GM19239 (cell line): ENCODE measurements at regions not wholly inside any gene's neighbourhood (a gene's known extent, or its start where the extent isn't known, plus 50 kb on each side); places are given as distances from the start of the nearest gene placed in this dataset.
"Not testable (repeated sequence)": the region's sequence is repeated elsewhere in the genome, so short reads cannot be mapped to it uniquely, and the experiment has no call there.

ENCODE experiments used
- DNase-seq: peaks from one replicate; pipeline ENCODE4 v3.0.0; 2011; ENCODE audit warnings: low spot score; ENCODE audit not compliant: insufficient read length
- FAIRE-seq: peaks from 2 replicates; lab custom pipeline; 2011; peaks lifted over from hg19 to GRCh38; lab: Jason Lieb, UNC

GRCh38 chr20:48451401-48451800, 376.4 kb downstream of the PREX1 start:
- FAIRE-seq (no peak), DNase-seq (no peak)

GRCh38 chr20:48448666-48449600, 378.9 kb downstream of the PREX1 start:
- FAIRE-seq (no peak), DNase-seq (no peak)

DNA sequence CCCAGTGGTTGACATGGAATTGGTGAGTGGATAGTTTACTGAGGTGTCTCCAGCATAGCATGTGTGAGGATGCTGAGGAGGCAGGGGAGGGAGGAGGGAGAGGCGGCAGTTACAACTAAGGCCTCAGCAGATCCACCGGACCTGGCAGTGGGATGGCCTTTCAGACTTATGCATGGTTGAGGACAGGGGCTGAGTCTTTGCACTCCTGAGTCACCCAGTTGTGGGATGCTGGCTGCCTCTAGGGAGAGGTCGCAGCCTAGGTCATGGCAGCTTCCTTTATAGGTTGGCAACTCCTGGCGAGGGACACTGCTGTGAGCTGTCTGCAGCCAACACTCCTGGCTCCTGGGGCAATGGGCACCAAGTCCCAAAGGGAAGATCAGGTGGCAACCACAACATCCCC, 380.3 kb downstream of the PREX1 start:
- DNase-seq (no peak), FAIRE-seq (no peak)

GRCh38 chr20:48445827-48446226, 382.0 kb downstream of the PREX1 start:
- FAIRE-seq (no peak), DNase-seq (no peak)

DNA sequence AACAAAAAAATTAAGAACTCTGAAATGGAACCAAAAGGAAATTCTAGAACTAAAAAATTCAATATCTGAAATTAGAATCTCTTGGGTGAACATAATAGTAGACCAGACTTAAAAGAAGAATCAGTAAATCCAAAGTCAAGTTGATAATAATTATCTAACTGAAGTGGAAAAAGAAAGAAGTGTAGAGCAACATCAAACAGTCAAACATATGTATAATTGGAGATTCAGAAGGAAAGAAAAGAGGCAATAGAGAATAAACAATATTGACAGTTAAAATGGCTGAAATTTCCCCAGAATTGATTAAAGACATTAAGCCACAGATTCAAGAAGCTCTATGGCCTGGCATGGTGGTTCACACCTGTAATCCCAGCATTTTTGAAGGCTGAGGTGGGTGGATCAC, 383.6 kb downstream of the PREX1 start:
- no peak for FAIRE-seq
- DNase-seq: no peak

DNA sequence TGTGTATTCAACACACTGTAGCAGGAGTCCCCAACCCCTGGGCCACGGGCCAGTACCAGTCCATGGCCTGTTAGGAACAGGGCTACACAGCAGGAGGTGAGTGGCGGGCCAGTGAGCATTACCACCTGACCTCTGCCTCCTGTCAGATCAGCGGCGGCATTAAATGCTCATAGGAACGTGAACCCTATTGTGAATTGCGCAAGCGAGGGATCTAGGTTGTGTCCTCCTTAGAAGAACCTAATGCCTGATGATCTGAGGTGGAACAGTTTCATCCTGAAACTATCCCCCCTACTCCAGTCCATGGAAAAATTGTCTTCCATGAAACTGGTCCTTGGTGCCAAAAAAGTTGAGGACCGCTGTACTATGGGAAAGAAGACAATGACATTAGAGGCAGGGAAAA, 386.9 kb downstream of the PREX1 start:
- FAIRE-seq: no peak
- no peak for DNase-seq

DNA sequence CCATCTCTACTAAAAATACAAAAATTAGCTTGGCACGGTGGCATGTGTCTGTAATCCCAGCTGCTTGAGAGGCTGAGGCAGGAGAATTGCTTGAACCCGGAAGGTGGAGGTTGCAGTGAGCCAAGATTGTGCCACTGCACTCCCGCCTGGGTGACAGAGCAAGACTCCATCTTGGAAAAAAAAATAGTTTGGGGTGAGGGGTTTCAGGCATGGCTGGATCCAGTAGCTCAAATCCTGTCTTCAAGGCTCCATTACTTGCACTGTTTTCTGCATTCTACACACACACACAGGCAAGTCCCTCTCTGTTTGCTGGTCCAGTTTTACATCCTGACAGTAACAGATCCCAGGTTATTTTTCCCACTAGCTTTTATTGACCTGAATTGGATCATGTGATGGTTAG, 387.5 kb downstream of the PREX1 start:
- FAIRE-seq: not testable (repeated sequence)

GRCh38 chr20:48437146-48437545, 390.7 kb downstream of the PREX1 start:
- DNase-seq: no peak
- FAIRE-seq: no peak

More for the DNA sequence above, 387.5 kb downstream of the PREX1 start:
- DNase-seq: not testable (repeated sequence)

DNA sequence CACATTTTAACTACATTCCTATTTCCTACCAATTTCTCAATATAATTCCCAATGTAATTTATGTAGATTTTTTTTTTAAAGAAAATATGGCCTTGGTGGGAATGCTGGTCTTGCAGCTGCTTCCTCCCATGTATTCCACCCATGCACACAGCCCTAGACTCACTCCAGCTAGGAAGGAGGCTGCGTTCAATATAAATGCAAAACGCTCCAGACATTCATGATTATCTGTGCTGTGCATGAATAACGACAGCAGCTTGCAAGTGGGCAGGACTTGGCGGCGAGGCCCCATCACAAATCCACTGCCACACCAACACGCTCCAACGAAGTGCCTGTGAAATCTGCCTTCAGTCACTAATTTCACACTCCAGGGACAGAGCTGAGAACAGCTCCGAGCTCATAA, 391.2 kb downstream of the PREX1 start:
- DNase-seq, FAIRE-seq: not testable (repeated sequence)

DNA sequence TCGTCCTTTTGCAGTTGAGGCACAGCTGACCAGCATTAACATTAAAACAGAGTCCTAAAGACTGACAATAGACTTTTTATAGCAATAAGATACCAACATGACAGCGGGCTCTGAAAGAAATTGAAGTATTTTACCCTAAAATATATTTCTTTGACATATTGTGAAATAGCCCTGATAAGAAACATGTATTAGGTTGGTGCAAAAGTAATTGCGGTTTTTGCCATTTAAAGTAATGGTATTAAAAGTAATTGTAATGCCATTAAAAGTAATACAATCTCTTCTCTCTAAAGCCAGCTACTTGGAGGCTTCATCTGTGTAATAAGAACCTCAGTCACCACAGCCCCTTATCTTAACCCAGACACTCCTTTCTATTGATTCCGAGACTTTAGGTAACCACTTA, 394.6 kb downstream of the PREX1 start:
- FAIRE-seq (no peak), DNase-seq (no peak)

- no peak for FAIRE-seq
- DNase-seq: no peak
These were observed 395.3 kb downstream of the PREX1 start for GRCh38 chr20:48432494-48432832.

DNA sequence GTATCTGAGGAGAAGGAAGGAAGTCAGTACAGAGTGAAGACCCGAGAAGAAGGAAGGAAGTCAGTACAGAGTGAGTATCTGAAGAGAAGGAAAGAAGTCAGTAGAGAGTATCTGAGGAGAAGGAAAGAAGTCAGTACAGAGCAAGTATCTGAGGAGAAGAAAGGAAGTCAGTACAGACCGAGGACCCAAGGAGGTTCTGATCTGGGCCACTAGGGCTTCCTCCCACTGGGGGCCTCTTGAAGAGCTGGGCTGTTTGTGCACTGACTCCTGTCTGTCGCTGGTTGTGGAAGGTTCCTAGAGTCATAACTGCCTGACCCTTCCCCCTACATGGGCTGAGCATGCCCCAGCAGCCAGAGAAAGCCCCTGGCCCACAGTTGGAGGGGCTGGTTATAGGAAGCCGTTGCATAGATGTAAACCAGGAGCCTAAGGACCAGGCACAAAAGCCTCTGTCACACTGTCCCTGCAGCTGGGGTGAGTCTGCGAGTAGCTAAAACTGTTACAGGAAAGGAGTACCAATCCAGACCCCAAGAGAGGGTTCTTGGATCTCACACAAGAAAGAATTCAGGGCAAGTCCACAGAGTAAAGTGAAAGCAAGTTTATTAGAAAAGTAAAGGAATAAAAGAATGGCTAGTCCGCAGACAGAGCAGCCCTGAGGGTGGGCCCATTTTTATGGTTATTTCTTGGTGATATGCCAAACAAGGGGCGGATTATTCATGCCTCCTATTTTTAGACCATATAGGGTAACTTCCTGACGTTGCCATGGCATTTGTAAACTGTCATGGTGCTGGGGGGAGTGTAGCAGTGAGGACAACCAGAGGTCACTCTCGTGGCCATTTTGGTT, 395.9 kb downstream of the PREX1 start:
- FAIRE-seq (no peak), DNase-seq (no peak)

DNA sequence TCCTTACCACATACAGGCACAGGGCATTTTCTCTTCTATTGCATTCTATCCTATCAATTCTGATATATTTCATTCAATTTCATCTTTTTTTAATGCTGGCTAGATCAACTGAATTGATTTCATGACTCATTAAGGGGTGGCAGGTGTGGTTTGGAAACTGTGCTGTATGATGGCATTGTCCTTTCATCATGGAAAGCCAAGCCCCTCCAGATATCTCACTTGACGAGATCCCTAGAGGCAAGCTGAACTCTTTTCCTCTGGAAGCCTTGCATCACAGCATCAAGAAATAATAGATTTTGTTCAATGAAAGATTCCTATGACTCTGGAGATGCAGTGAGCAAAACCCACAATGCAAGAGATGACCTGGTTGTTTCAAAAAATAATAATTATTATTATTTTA, 401.2 kb downstream of the PREX1 start:
- no peak for FAIRE-seq
- no peak for DNase-seq

- no peak for FAIRE-seq
- DNase-seq: no peak
These were observed 401.8 kb downstream of the PREX1 start for GRCh38 chr20:48425817-48426612.

- DNase-seq (no peak), FAIRE-seq (no peak)
These were observed 402.5 kb downstream of the PREX1 start for GRCh38 chr20:48425321-48425720.

DNA sequence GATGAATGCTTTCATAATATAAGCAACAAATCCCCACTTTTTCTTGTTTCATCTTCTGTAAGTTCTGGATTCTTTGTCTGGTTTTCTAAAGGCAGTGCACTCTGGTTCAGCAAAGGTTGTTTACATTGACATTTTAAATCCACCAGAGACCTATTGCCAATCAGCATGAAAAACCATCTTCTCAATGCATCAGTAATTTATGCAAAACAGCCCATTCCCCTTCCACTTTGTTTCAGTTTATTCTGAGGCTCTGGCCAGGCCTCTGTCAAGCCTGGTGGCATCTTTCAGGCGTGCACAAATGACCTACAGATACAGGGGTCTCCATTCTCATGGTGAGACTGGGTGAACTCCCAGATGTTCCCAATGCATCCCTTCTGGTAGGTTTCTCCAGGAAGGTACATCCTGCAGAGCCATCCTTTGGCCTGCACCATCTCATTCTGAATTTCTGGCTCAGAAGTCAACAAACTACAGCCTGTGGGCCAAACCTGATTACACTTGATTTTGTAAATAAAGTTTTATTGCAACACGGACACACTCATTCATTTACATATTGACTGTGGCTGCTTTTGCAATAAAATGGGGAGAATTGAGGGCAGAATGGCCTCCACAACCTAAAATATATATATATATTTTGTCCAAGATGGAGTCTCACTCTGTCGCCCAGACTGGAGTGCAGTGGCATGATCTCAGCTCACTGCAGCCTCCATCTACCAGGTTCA, 405.4 kb downstream of the PREX1 start:
- DNase-seq (no peak), FAIRE-seq (peak; percentile 47)

GRCh38 chr20:48421547-48421946, 406.3 kb downstream of the PREX1 start:
- DNase-seq (no peak), FAIRE-seq (no peak)

DNA sequence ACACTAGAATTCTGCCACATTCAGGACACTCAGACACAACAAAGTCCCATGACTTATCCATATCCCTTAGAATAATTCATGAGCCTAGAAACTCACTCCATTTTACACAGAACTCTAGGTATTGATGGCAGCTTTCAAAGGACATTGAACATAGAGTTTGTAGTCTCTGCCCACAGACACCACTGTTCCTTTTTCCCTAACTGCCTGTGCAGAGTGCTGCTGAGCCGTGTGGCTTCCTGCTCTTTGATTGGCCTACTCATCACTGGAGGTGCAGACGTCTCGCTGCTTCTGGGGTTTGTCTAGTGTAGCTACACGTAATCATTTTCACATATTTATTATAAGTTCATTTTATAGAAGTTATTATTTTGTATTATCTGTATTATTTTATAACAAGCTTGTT, 407.6 kb downstream of the PREX1 start:
- DNase-seq: no peak
- no peak for FAIRE-seq

DNA sequence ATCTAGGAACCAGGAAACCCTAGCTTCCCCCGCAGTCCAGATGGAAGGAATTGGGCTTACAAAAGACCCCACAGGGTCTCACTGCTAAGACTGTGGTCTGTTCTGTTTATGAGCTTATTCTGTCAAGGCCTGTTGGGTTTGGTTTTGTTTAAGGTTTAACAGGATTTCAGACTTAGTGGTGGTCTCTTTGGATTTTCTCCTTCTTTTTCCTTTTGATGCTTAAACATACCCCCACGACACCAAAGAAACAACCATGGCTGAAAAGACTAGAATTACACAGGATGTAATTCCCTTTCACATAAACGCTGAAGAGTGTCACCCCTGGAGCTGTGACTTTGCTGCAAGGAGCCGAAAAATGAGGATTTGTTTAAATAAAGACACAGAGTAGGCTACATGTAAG, 408.6 kb downstream of the PREX1 start:
- FAIRE-seq (no peak), DNase-seq (no peak)

DNA sequence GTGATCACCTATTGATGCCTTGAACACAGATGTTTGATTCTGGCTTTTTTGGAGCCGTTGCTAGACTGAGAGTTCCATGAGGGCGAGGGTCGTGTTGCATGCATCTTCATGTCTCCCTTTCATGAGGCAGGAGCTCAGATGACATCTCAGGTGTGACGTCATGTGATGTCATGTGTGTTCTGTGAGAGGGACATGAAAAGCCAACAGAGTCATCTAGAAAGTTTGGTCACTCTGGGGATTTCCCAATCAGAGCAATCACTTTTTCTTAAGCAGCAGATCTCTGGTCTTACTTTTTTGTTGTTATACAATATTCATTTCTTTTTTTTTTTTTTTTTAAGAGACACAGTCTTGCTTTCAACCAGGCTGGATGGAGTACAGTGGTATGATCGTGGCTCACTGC, 411.8 kb downstream of the PREX1 start:
- FAIRE-seq (no peak), DNase-seq (no peak)
